ENCODE measurements at regions not wholly inside any gene's neighbourhood (a gene's known extent, or its start where the extent isn't known, plus 50 kb on each side); places are given as distances from the start of the nearest gene placed in this dataset.
"Not testable (repeated sequence)": the region's sequence is repeated elsewhere in the genome, so short reads cannot be mapped to it uniquely, and the experiment has no call there.

GRCh38 chr14:66330916-66331315 is 155.3 kb upstream of the CCDC196 start:
- Mint-ChIP-seq H3K4me1 (ENCODE audit: low read depth, unreplicated experiment) (no peaks in the 10 kb centered on the region), H3K9me3 (ENCODE audit: unreplicated experiment) (no peaks in the 10 kb centered on the region), H3K27me3 (ENCODE audit: unreplicated experiment) (no peaks in the 10 kb centered on the region), H3K4me3 (ENCODE audit: unreplicated experiment) (no peak overlapping the region), H3K36me3 (ENCODE audit: unreplicated experiment) (no peaks in the 10 kb centered on the region), H3K27ac (ENCODE audit: unreplicated experiment) (no peak overlapping the region)
- DNase-seq, result no peak
- TF ChIP-seq CTCF (IDR thresholded peaks at IDR 0.05; ENCODE audit: partially characterized antibody, unreplicated experiment), result no peak

GRCh38 chr14:66333293-66333692 is 152.9 kb upstream of the CCDC196 start:
- H3K9me3 Mint-ChIP-seq (ENCODE audit: unreplicated experiment); H3K4me3 Mint-ChIP-seq (ENCODE audit: unreplicated experiment); H3K27ac Mint-ChIP-seq (ENCODE audit: unreplicated experiment); H3K4me1 Mint-ChIP-seq (ENCODE audit: low read depth, unreplicated experiment); H3K27me3 Mint-ChIP-seq (ENCODE audit: unreplicated experiment); H3K36me3 Mint-ChIP-seq (ENCODE audit: unreplicated experiment): not testable (repeated sequence)
- peak; percentile 17 for DNase-seq

- no peak for DNase-seq
- Mint-ChIP-seq H3K27ac (ENCODE audit: unreplicated experiment) (no peak overlapping the region), H3K4me1 (ENCODE audit: low read depth, unreplicated experiment) (no peaks in the 10 kb centered on the region), H3K9me3 (ENCODE audit: unreplicated experiment) (no peaks in the 10 kb centered on the region), H3K4me3 (ENCODE audit: unreplicated experiment) (no peak overlapping the region), H3K27me3 (ENCODE audit: unreplicated experiment) (no peaks in the 10 kb centered on the region), H3K36me3 (ENCODE audit: unreplicated experiment) (no peaks in the 10 kb centered on the region)
- TF ChIP-seq CTCF (IDR thresholded peaks at IDR 0.05; ENCODE audit: partially characterized antibody, unreplicated experiment), result no peak
These were observed 144.9 kb upstream of the CCDC196 start for GRCh38 chr14:66341239-66341638.

- no peaks in the 10 kb centered on the region for H3K36me3 Mint-ChIP-seq (ENCODE audit: unreplicated experiment)
- H3K9me3 Mint-ChIP-seq (ENCODE audit: unreplicated experiment), result peaks cover 3% of the 10 kb centered on the region
- no peak overlapping the region for H3K27ac Mint-ChIP-seq (ENCODE audit: unreplicated experiment)
- no peaks in the 10 kb centered on the region for H3K27me3 Mint-ChIP-seq (ENCODE audit: unreplicated experiment)
- DNase-seq, result no peak
- no peaks in the 10 kb centered on the region for H3K4me1 Mint-ChIP-seq (ENCODE audit: low read depth, unreplicated experiment)
- no peak for TF ChIP-seq CTCF (IDR thresholded peaks at IDR 0.05; ENCODE audit: partially characterized antibody, unreplicated experiment)
- H3K4me3 Mint-ChIP-seq (ENCODE audit: unreplicated experiment), result no peak overlapping the region
These were observed 140.2 kb upstream of the CCDC196 start for GRCh38 chr14:66345986-66346385.

- Mint-ChIP-seq H3K9me3 (ENCODE audit: unreplicated experiment) (peaks cover 3% of the 10 kb centered on the region), H3K4me1 (ENCODE audit: low read depth, unreplicated experiment) (no peaks in the 10 kb centered on the region), H3K36me3 (ENCODE audit: unreplicated experiment) (peaks cover 3% of the 10 kb centered on the region), H3K4me3 (ENCODE audit: unreplicated experiment) (no peak overlapping the region), H3K27me3 (ENCODE audit: unreplicated experiment) (no peaks in the 10 kb centered on the region), H3K27ac (ENCODE audit: unreplicated experiment) (no peak overlapping the region)
- no peak for DNase-seq
- TF ChIP-seq CTCF (IDR thresholded peaks at IDR 0.05; ENCODE audit: partially characterized antibody, unreplicated experiment), result no peak
These were observed 134.9 kb upstream of the CCDC196 start for GRCh38 chr14:66351310-66351709.

GRCh38 chr14:66359500-66359899 is 126.7 kb upstream of the CCDC196 start:
- Mint-ChIP-seq H3K27ac (ENCODE audit: unreplicated experiment) (no peak overlapping the region), H3K4me3 (ENCODE audit: unreplicated experiment) (no peak overlapping the region), H3K27me3 (ENCODE audit: unreplicated experiment) (no peaks in the 10 kb centered on the region), H3K36me3 (ENCODE audit: unreplicated experiment) (peaks cover under 1% of the 10 kb centered on the region), H3K9me3 (ENCODE audit: unreplicated experiment) (no peaks in the 10 kb centered on the region), H3K4me1 (ENCODE audit: low read depth, unreplicated experiment) (peaks cover 14% of the 10 kb centered on the region)
- TF ChIP-seq CTCF (IDR thresholded peaks at IDR 0.05; ENCODE audit: partially characterized antibody, unreplicated experiment), result peak; percentile 80
- no peak for DNase-seq
